SJCRH30 (cell line): ENCODE measurements at regions not wholly inside any gene's neighbourhood (a gene's known extent, or its start where the extent isn't known, plus 50 kb on each side); places are given as distances from the start of the nearest gene placed in this dataset.

Source experiments
- DNase-seq, 2 experiments: peaks; one replicate each; pipeline ENCODE4 v3.0.0-alpha.2; 2015 to 2020
- H3K27ac ChIP-seq: fragments of 250-450 bp; sonication (Bioruptor Pico); 2 replicates; pipeline ENCODE4 v1.5.1; 2020; ENCODE audit warnings: mild to moderate bottlenecking, moderate library complexity
- H3K27me3 ChIP-seq: fragments of 250-450 bp; sonication (Bioruptor Pico); 2 replicates; pipeline ENCODE4 v1.5.1; 2020; ENCODE audit warnings: mild to moderate bottlenecking, moderate library complexity
- H3K36me3 ChIP-seq: fragments of 250-450 bp; sonication (Bioruptor Pico); 2 replicates; pipeline ENCODE4 v1.5.1; 2020; ENCODE audit warnings: mild to moderate bottlenecking, moderate library complexity
- H3K4me1 ChIP-seq: fragments of 250-450 bp; sonication (Bioruptor Pico); 2 replicates; pipeline ENCODE4 v1.5.1; 2020; ENCODE audit warnings: mild to moderate bottlenecking, moderate library complexity
- H3K4me3 ChIP-seq: fragments of 250-450 bp; sonication (Bioruptor Pico); 2 replicates; pipeline ENCODE4 v1.5.1; 2020; ENCODE audit warnings: mild to moderate bottlenecking, moderate library complexity
- H3K9me3 ChIP-seq: fragments of 250-450 bp; sonication (Bioruptor Pico); replicated peaks from 2 replicates; pipeline ENCODE4 v1.5.1; 2020; ENCODE audit warnings: mild to moderate bottlenecking, moderate library complexity

GRCh38 chr6:121896363-121896762 lies 460.9 kb downstream of the GJA1 start:
- DNase-seq: no peak
- Histone ChIP-seq H3K36me3 (no peaks in the 10 kb centered on the region), H3K4me1 (no peaks in the 10 kb centered on the region), H3K9me3 (no peaks in the 10 kb centered on the region), H3K4me3 (no peak overlapping the region), H3K27ac (no peak overlapping the region), H3K27me3 (no peaks in the 10 kb centered on the region)

DNA sequence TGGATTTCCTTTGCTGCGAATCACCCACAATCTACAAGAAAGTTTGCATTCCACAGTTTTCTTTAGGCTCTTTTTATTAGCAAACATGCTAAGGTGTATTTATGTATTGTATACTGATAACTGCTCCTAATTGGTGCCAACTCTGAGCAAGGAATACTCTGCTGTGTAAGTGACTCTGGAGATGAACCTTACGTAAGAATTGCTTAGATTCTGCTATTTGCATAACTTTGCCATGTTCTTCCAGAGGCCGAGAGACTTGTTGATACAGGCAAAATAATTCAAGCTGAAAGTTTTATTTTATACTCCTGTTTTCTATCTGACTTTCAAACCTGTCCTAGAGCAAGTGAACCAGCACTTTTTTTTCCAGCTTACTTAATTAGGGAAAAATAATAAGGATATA lies 461.3 kb downstream of the GJA1 start:
- Histone ChIP-seq H3K27me3 (no peaks in the 10 kb centered on the region), H3K9me3 (no peaks in the 10 kb centered on the region), H3K4me1 (no peaks in the 10 kb centered on the region), H3K27ac (no peak overlapping the region), H3K36me3 (no peaks in the 10 kb centered on the region), H3K4me3 (no peak overlapping the region)
- no peak for DNase-seq

DNA sequence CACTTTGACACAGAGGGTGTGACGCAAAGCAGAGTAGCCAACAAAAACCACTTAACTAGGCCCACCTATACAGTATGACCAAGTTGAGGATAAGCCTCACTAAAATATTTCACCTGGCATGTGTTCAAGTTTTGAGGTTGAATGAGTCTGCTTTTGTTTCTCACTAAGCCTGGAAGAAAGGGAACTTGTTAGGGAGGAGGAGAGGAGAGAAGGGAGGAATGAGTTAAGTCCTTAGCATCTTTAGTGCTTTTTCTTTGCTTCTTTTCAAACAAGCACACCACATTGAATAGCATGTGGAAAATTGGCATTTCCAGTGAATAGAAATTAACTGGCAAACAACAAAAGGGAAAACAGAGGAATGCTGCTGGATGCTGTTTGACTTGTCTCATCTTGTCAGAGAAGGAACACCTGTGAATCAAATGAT lies 461.9 kb downstream of the GJA1 start:
- no peak for DNase-seq
- Histone ChIP-seq H3K4me1 (no peaks in the 10 kb centered on the region), H3K27me3 (no peaks in the 10 kb centered on the region), H3K27ac (no peak overlapping the region), H3K4me3 (no peak overlapping the region), H3K36me3 (no peaks in the 10 kb centered on the region), H3K9me3 (no peaks in the 10 kb centered on the region)

GRCh38 chr6:121901432-121901831 lies 466.0 kb downstream of the GJA1 start:
- no peaks in the 10 kb centered on the region for H3K9me3 ChIP-seq
- DNase-seq: no peak
- no peaks in the 10 kb centered on the region for H3K36me3 ChIP-seq
- H3K4me1 ChIP-seq: no peaks in the 10 kb centered on the region
- H3K27ac ChIP-seq: no peak overlapping the region
- H3K4me3 ChIP-seq: no peak overlapping the region
- H3K27me3 ChIP-seq: no peaks in the 10 kb centered on the region

DNA sequence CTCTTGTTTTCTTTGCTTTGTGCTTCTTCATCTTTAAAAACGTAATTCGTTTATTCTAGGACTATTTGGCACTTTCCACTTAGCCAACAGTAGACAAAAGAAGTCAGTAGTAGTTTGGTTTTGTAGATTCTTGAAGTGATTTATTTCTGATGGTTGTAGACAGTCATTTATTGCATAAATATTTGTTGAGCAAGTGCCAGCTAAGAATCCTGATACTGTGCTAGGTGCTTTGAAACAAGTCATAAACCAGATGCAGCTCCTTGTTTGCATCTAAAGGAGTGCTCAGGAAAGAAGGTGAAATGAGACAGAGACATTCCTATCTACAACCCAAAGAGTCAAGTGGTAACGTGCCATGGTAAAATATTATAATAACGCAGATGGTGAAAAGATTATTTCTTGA lies 469.1 kb downstream of the GJA1 start:
- Histone ChIP-seq H3K9me3 (no peaks in the 10 kb centered on the region), H3K4me1 (no peaks in the 10 kb centered on the region), H3K27ac (no peak overlapping the region), H3K4me3 (no peak overlapping the region), H3K27me3 (no peaks in the 10 kb centered on the region), H3K36me3 (no peaks in the 10 kb centered on the region)
- no peak for DNase-seq

DNA sequence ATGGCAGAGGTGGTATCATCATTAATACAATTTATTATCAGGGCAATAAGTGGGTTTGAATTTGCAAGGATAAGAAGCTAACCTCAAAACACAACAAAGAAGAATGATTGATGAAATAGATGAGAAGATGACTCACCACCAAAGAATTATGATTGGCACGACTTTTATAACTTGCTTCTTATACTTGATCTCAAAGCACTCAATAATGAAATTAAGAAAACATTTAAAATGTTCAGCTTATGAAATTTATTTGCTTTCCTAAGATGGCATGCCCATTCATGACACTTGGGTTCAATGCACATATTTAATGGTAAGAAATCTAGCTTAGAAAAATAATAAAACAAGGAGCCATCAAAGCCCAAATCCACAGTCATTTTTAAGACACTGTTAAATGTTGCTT lies 477.5 kb downstream of the GJA1 start:
- no peak for DNase-seq
- Histone ChIP-seq H3K36me3 (no peaks in the 10 kb centered on the region), H3K4me1 (no peaks in the 10 kb centered on the region), H3K4me3 (no peak overlapping the region), H3K27ac (no peak overlapping the region), H3K27me3 (no peaks in the 10 kb centered on the region), H3K9me3 (no peaks in the 10 kb centered on the region)

DNA sequence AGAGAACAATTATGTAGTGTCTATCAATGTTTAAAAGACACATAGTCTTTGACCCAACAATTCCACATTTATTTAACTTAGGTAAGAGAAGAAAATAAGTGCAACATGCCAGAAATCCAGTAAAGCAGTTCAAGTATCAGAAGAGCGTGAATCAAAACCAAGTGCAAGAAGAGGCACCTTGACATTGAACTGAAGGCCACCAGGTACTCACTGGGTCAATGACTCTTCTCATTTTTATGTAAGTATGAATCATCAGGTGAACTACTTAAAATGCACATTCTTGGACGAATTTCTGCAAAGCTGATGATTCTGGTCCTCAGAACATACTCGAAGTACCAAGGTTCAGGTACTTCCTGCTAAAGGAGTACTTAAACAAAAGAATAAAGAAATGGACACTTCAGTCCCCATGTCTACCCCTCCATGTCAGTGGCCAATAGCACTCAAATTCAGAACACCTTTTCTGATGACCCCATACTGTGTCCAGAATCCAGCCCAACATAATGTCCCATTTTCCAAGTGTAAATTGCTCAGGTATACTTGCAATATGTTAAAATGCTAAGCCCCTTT lies 481.9 kb downstream of the GJA1 start:
- DNase-seq: no peak
- no peaks in the 10 kb centered on the region for H3K36me3 ChIP-seq
- H3K4me1 ChIP-seq: no peaks in the 10 kb centered on the region
- no peaks in the 10 kb centered on the region for H3K27me3 ChIP-seq
- no peak overlapping the region for H3K27ac ChIP-seq
- H3K4me3 ChIP-seq: no peak overlapping the region
- H3K9me3 ChIP-seq: no peaks in the 10 kb centered on the region

DNA sequence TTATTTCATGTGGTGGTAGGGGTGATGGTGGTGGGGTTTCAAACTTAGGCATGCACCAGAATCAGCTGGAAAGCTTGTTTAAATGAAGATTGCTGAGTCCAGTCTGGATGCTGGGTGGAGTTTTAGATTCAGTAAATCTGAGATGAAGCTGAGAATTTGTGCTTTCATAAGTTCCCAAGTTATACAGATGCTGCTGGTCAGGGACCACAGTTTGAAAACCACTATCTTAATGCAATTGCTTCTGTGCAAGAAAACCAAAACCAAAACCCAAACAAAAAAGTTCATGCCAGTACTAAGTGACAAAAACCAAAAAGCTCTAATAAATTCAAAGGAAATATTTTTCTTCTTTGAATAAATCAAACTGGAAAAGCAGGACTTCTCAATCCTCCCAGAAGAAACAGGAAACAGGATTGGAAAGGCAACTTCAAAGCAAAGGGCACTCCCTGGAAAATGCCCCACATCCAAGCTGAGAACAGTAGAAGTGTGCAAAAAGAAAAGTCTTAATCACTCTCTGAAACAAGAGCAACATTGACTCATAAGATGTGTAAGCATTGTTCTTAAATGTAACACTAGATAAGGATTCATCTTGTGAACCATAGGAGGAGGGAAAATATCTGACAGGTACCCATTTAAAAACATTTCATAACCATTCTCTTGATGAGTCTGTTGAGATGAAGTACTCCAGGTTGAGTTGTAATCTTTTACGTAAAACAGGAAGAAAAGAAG lies 481.5 kb upstream of the HSF2 start:
- DNase-seq: no peak
- Histone ChIP-seq H3K27me3 (no peaks in the 10 kb centered on the region), H3K9me3 (no peaks in the 10 kb centered on the region), H3K4me3 (no peak overlapping the region), H3K36me3 (no peaks in the 10 kb centered on the region), H3K4me1 (no peaks in the 10 kb centered on the region), H3K27ac (no peak overlapping the region)

- DNase-seq: no peak
- Histone ChIP-seq H3K36me3 (no peaks in the 10 kb centered on the region), H3K4me3 (no peak overlapping the region), H3K4me1 (no peaks in the 10 kb centered on the region), H3K27me3 (no peaks in the 10 kb centered on the region), H3K27ac (no peak overlapping the region), H3K9me3 (no peaks in the 10 kb centered on the region)
Observed at GRCh38 chr6:121920616-121921015, 478.8 kb upstream of the HSF2 start.

DNA sequence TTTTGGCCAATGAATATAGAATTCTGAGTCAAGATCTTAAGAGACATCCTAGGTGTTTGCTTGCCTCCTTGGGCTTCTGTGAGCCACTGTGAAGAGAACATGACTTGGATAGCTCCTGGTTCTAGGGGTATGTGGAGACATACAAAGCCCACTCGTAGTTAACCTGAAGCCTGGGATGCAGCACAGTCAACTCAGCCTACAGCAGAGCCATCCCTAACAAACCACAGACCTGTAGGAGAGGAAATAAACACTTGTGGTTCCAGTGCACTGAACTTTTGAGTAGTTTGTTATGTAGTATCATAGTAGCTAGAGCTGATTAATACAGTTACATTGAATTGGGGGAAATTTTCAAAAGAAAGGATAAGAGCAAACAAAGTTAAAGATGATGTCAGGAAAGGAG lies 474.4 kb upstream of the HSF2 start:
- Histone ChIP-seq H3K27me3 (no peaks in the 10 kb centered on the region), H3K9me3 (no peaks in the 10 kb centered on the region), H3K36me3 (no peaks in the 10 kb centered on the region), H3K4me3 (no peak overlapping the region), H3K4me1 (no peaks in the 10 kb centered on the region), H3K27ac (no peak overlapping the region)
- no peak for DNase-seq

GRCh38 chr6:121925534-121926255 lies 473.8 kb upstream of the HSF2 start:
- H3K9me3 ChIP-seq: no peaks in the 10 kb centered on the region
- no peak overlapping the region for H3K27ac ChIP-seq
- no peak overlapping the region for H3K4me3 ChIP-seq
- H3K27me3 ChIP-seq: no peaks in the 10 kb centered on the region
- no peak for DNase-seq
- H3K4me1 ChIP-seq: no peaks in the 10 kb centered on the region
- no peaks in the 10 kb centered on the region for H3K36me3 ChIP-seq

DNA sequence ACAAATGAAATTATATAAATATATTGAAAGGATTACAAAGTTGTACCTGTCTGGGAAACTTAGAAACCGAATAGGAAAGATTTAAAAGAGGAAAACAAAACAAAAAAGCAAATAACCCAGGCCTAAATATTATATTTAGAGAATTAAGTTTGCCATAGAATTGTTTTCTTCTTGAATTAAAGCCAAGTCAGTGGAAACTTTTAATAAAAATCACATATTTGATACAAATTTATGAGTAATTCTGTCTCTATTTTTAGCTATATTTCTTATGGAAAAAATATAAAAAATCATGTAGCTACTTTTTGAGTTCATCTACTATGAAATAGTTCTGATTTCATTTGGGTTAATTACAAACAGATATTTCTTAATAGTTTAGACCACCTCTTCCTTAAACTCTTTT lies 470.2 kb upstream of the HSF2 start:
- H3K4me3 ChIP-seq: no peak overlapping the region
- H3K27me3 ChIP-seq: no peaks in the 10 kb centered on the region
- no peak for DNase-seq
- H3K27ac ChIP-seq: no peak overlapping the region
- peaks cover 3% of the 10 kb centered on the region; the same call in 1 of the 2 replicates for H3K4me1 ChIP-seq
- no peaks in the 10 kb centered on the region for H3K36me3 ChIP-seq
- H3K9me3 ChIP-seq: no peaks in the 10 kb centered on the region

GRCh38 chr6:121932076-121932991 lies 467.1 kb upstream of the HSF2 start:
- no peaks in the 10 kb centered on the region for H3K9me3 ChIP-seq
- peaks cover 3% of the 10 kb centered on the region; the same call in 1 of the 2 replicates for H3K4me1 ChIP-seq
- H3K4me3 ChIP-seq: no peak overlapping the region
- no peak overlapping the region for H3K27ac ChIP-seq
- DNase-seq: peak; percentile 72 to 82
- no peaks in the 10 kb centered on the region for H3K36me3 ChIP-seq
- H3K27me3 ChIP-seq: no peaks in the 10 kb centered on the region

GRCh38 chr6:121934451-121934850 lies 465.0 kb upstream of the HSF2 start:
- H3K27me3 ChIP-seq: no peaks in the 10 kb centered on the region
- peaks cover 3% of the 10 kb centered on the region; the same call in 1 of the 2 replicates for H3K4me1 ChIP-seq
- no peak overlapping the region for H3K4me3 ChIP-seq
- H3K27ac ChIP-seq: no peak overlapping the region
- peak in 1 of 2 experiments; percentile 3 for DNase-seq
- H3K36me3 ChIP-seq: no peaks in the 10 kb centered on the region
- no peaks in the 10 kb centered on the region for H3K9me3 ChIP-seq

DNA sequence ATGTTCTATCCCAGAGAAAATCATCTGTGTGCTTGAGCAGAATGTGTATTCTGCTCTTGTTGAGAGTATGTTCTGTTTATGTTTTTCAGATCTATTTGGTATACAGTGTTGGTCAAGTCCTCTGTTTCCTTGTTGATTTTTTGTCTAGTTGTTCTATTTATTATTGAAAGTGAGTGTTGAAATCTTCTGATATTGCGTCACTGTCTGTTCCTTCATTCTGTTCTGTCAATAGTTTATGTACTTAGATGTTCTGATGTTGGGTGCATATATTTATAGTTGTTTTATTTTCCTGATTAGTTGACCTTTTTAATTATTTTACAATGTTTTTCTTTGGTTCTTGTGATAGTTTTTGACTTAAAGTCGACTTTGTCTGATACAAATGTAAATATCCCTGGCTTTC lies 458.7 kb upstream of the HSF2 start:
- Histone ChIP-seq H3K4me3 (no peak overlapping the region), H3K36me3 (no peaks in the 10 kb centered on the region), H3K4me1 (no peaks in the 10 kb centered on the region), H3K27me3 (no peaks in the 10 kb centered on the region), H3K27ac (no peak overlapping the region), H3K9me3 (no peaks in the 10 kb centered on the region)
- DNase-seq: no peak
